ENCODE measurements at regions not wholly inside any gene's neighbourhood (a gene's known extent, or its start where the extent isn't known, plus 50 kb on each side); places are given as distances from the start of the nearest gene placed in this dataset.

DNA sequence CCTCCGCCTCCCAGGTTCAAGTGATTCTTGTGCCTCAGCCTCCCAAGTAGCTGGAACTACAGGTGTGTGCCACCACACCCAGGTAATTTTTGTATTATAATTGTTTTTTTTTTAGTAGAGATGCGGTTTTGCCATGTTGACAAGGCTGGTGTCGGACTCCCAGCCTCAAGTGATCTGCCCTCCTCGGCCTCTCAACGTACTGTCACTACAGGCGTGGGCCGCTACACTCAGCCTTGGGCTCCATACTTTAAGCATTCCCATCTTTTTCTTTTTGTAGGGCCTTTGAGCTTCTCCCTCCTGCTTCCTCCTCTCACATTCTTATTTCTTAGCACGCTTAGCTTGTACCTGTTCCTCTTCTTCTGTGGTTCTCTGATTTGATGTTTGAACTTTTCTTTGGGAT lies 62.8 kb downstream of the SERPINA3 start:
- no TSS peak for BruUV-seq (replicated peaks)
- Histone ChIP-seq H3K4me3 (replicated peaks in 1 of 3; ENCODE audit: insufficient read depth in 1 of 3, low read depth in 2 of 3, low read length in 3 of 3) (no peak overlapping the region), H3K9ac (ENCODE audit: insufficient read depth, low read depth, low read length) (no peak overlapping the region), H3K79me2 (ENCODE audit: insufficient read depth, low read length) (no peaks in the 10 kb centered on the region), H3K27ac (ENCODE audit: extremely low read length, insufficient read depth, low read length) (no peak overlapping the region), H3K4me1 (ENCODE audit: insufficient read depth, low read length) (peaks cover 71% of the 10 kb centered on the region), H3K9me3 (ENCODE audit: low read length) (no peaks in the 10 kb centered on the region), H3K36me3 (replicated peaks in 1 of 2; ENCODE audit: control insufficient read depth in 1 of 2, insufficient read depth in 2 of 2, low read length in 2 of 2) (no peaks in the 10 kb centered on the region), H4K20me1 (ENCODE audit: insufficient read depth, low read length) (no peaks in the 10 kb centered on the region), H3K27me3 (ENCODE audit: control insufficient read depth in 1 of 2, insufficient read depth in 2 of 2, low read length in 2 of 2) (no peaks in the 10 kb centered on the region), H2AFZ (ENCODE audit: low read length) (no peak overlapping the region), H3K4me2 (ENCODE audit: low read depth, low read length) (no peak overlapping the region)
- no peak for ATAC-seq
- intact Hi-C loops (cut with micrococcal nuclease; ENCODE audit: unreplicated experiment) = no loop called here
- no peak for DNase-seq (ENCODE audit: low spot score)
- WGBS (ENCODE audit: low lambda C conversion rate) = 92% methylated on average over 8 of the region's 8 CpGs
- ChIA-PET POLR2A (no interaction called here), CTCF (ENCODE audit: low intra/inter-chr PET ratio, low total read pairs) (no interaction called here)
- no peak for FAIRE-seq
- in situ Hi-C loops (cut with HindIII; ENCODE audit: extremely low pct_ligation_motif_present, low pct_unique_long_range_greater_than_20kb) = no loop called here
- TF ChIP-seq ZNF839 (CRISPR knock-in tag; IDR thresholded peaks at IDR 0.05; ENCODE audit: borderline replicate concordance) (no peak), PTBP1 (IDR thresholded peaks at IDR 0.05; ENCODE audit: low read depth, low read length, poor library complexity, severe bottlenecking) (no peak), BRF2 (CRISPR knock-in tag; IDR thresholded peaks at IDR 0.05) (no peak), U2AF2 (IDR thresholded peaks at IDR 0.05; ENCODE audit: low read depth, low read length) (no peak)

- no peaks in the 10 kb centered on the region for H3K9me3 ChIP-seq (ENCODE audit: low read length)
- in situ Hi-C loops (cut with HindIII; ENCODE audit: extremely low pct_ligation_motif_present, low pct_unique_long_range_greater_than_20kb) = no loop called here
- intact Hi-C loops (cut with micrococcal nuclease; ENCODE audit: unreplicated experiment) = no loop called here
- no peaks in the 10 kb centered on the region for H3K36me3 ChIP-seq (replicated peaks in 1 of 2; ENCODE audit: control insufficient read depth in 1 of 2, insufficient read depth in 2 of 2, low read length in 2 of 2)
- POLR2A ChIA-PET = no interaction called here
- no peak overlapping the region for H3K9ac ChIP-seq (ENCODE audit: insufficient read depth, low read depth, low read length)
- H3K27me3 ChIP-seq (ENCODE audit: control insufficient read depth in 1 of 2, insufficient read depth in 2 of 2, low read length in 2 of 2) = no peaks in the 10 kb centered on the region
- H3K27ac ChIP-seq (ENCODE audit: extremely low read length, insufficient read depth, low read length) = no peak overlapping the region
- FAIRE-seq = no peak
- no peak for DNase-seq (ENCODE audit: low spot score)
- no peak overlapping the region for H3K4me3 ChIP-seq (replicated peaks in 1 of 3; ENCODE audit: insufficient read depth in 1 of 3, low read depth in 2 of 3, low read length in 3 of 3)
- CTCF ChIA-PET (ENCODE audit: low intra/inter-chr PET ratio, low total read pairs) = no interaction called here
- WGBS (ENCODE audit: low lambda C conversion rate) = 56% methylated on average over 9 of the region's 12 CpGs
- no peaks in the 10 kb centered on the region for H4K20me1 ChIP-seq (ENCODE audit: insufficient read depth, low read length)
- no peak overlapping the region for H3K4me2 ChIP-seq (ENCODE audit: low read depth, low read length)
- no TSS peak for BruUV-seq (replicated peaks)
- no peak for ATAC-seq
- no peak overlapping the region for H2AFZ ChIP-seq (ENCODE audit: low read length)
- no peaks in the 10 kb centered on the region for H3K79me2 ChIP-seq (ENCODE audit: insufficient read depth, low read length)
- H3K4me1 ChIP-seq (ENCODE audit: insufficient read depth, low read length) = peaks cover 63% of the 10 kb centered on the region
- TF ChIP-seq MED13 (CRISPR knock-in tag; IDR thresholded peaks at IDR 0.05) = no peak
- no peak for TF ChIP-seq JUND (CRISPR knock-in tag; IDR thresholded peaks at IDR 0.05)
- TF ChIP-seq ZNF740 (CRISPR knock-in tag; IDR thresholded peaks at IDR 0.05) = no peak
- TF ChIP-seq SIX1 (CRISPR knock-in tag; IDR thresholded peaks at IDR 0.05; ENCODE audit: borderline replicate concordance) = no peak
- no peak for TF ChIP-seq ZNF678 (CRISPR knock-in tag; IDR thresholded peaks at IDR 0.05)
- no peak for TF ChIP-seq EEA1 (CRISPR knock-in tag; IDR thresholded peaks at IDR 0.05; ENCODE audit: borderline replicate concordance)
- TF ChIP-seq ATF7-NPFF (CRISPR knock-in tag; IDR thresholded peaks at IDR 0.05; ENCODE audit: low read depth) = no peak
- no peak for TF ChIP-seq ZMYM4 (CRISPR knock-in tag; IDR thresholded peaks at IDR 0.05)
- TF ChIP-seq FOXK2 (IDR thresholded peaks at IDR 0.05) = no peak
- TF ChIP-seq HMGA1 (CRISPR knock-in tag; conservative IDR thresholded peaks at IDR 0.05) = no peak
- no peak for TF ChIP-seq NFKBIZ (CRISPR knock-in tag; IDR thresholded peaks at IDR 0.05)
- TF ChIP-seq DZIP1 (CRISPR knock-in tag; IDR thresholded peaks at IDR 0.05) = no peak
- TF ChIP-seq JDP2 (CRISPR knock-in tag; IDR thresholded peaks at IDR 0.05; ENCODE audit: borderline replicate concordance) = no peak
- no peak for TF ChIP-seq ZNF333 (CRISPR knock-in tag; IDR thresholded peaks at IDR 0.05; ENCODE audit: borderline replicate concordance)
Observed at GRCh38 chr14:94673781-94674231, 61.6 kb downstream of the SERPINA3 start.

Data from HepG2 (cell line).